SJSA1 (cell line): ENCODE measurements at regions not wholly inside any gene's neighbourhood (a gene's known extent, or its start where the extent isn't known, plus 50 kb on each side); places are given as distances from the start of the nearest gene placed in this dataset.

Source experiments
- DNase-seq, 2 experiments: peaks; one replicate each; pipeline ENCODE4 v3.0.0-alpha.2; 2015 to 2020; ENCODE audit warnings: low spot score in 2 of 2, low read depth in 1 of 2
- H3K27ac ChIP-seq: fragments of 250-450 bp; sonication (Bioruptor Pico); 2 replicates; pipeline ENCODE4 v1.5.1; 2020; ENCODE audit warnings: mild to moderate bottlenecking, moderate library complexity
- H3K27me3 ChIP-seq: fragments of 250-450 bp; sonication (Bioruptor Pico); replicated peaks from 2 replicates; pipeline ENCODE4 v1.5.1; 2020; ENCODE audit warnings: mild to moderate bottlenecking, moderate library complexity
- H3K36me3 ChIP-seq: fragments of 250-450 bp; sonication (Bioruptor Pico); 2 replicates; pipeline ENCODE4 v1.5.1; 2020; ENCODE audit warnings: mild to moderate bottlenecking
- H3K4me1 ChIP-seq: fragments of 250-450 bp; sonication (Bioruptor Pico); replicated peaks from 2 replicates; pipeline ENCODE4 v1.6.1; 2021; ENCODE audit warnings: mild to moderate bottlenecking
- H3K4me3 ChIP-seq: fragments of 250-450 bp; sonication (Bioruptor Pico); 2 replicates; pipeline ENCODE4 v1.5.1; 2020; ENCODE audit warnings: mild to moderate bottlenecking
- H3K9me3 ChIP-seq: fragments of 250-450 bp; sonication (Bioruptor Pico); replicated peaks from 2 replicates; pipeline ENCODE4 v1.5.1; 2020; ENCODE audit warnings: mild to moderate bottlenecking

DNA sequence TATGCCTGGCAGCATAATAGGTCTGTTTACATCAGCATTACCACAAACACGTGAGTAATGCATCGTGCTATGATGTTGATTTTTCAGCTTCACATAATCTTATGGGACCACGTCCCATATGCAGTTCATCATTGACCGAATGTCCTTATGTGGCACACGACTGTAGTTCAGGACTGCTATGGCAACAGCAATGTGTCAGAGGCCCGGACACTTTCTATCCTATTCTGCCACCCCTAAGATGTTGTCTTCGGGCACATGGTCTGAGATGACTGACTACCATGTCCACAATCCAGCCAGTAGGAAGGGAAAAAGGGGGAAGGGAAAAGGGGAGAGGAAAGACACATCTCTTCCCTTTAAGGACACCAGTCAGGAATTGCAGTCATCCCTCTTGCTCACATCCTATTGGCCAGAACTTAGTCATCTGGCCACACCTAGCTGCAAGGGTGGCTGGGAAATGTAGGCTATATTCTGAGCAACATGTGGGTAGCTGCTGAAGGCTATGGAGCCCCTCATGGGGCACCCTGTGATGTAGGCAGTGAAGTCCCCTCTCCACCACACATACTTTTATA is 196.0 kb upstream of the RBPJ start:
- no peaks in the 10 kb centered on the region for H3K27me3 ChIP-seq
- DNase-seq: peak in 1 of 2 experiments; percentile 17
- H3K27ac ChIP-seq: no peak overlapping the region
- H3K36me3 ChIP-seq: no peaks in the 10 kb centered on the region
- no peak overlapping the region for H3K4me3 ChIP-seq
- no peaks in the 10 kb centered on the region for H3K9me3 ChIP-seq
- H3K4me1 ChIP-seq: 0 out of 2 replicates have a peak, but pooled peaks cover 5% of the 10 kb centered on the region

DNA sequence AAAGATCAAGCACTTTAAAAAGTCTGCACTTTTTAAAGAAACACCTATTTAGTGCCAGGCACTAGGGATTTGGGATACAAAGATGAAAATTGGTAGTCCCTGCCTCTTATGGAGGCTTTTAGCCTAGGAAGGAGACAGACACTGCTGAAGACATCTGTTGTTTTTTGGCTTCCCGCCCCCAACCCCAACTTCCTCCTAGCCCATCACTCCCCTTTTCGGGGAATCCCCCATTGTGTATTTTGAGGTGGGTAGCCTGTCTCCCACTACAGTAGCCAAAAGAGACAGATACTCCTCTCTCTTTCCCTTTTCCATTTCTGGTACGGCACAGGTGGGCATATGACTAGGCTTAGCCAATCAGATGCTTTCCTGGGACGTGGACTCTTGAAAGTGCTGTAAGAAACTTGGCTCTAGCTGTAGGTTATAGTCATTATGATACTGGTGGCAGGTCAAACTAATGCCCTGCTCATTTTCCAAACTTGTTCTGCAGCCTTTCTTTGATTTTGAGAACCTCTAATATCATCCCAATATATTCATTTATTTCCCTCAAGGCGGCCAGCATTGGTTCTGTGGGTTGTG is 194.6 kb upstream of the RBPJ start:
- no peaks in the 10 kb centered on the region for H3K27me3 ChIP-seq
- H3K9me3 ChIP-seq: no peaks in the 10 kb centered on the region
- 0 out of 2 replicates have a peak, but pooled peaks cover 5% of the 10 kb centered on the region for H3K4me1 ChIP-seq
- H3K36me3 ChIP-seq: no peaks in the 10 kb centered on the region
- no peak overlapping the region for H3K4me3 ChIP-seq
- H3K27ac ChIP-seq: no peak overlapping the region
- DNase-seq: no peak

DNA sequence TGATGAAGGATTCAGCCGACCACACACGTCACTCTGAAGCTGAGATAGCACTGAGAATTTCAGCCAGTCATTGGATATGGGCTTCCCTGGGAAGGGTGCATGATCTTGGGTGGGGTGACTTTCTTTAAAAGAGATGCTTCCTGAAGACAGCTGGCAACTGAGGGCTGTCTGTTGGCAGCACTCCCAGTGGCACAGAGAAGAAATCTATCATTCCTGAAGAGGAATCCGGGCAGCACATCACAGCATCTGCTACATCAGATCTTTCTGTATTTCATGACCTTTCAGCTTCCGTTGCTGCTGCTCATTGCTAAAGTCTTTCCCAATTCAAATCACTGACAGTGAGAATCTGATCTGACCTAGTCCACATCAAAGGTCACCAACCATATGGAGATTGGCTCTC is 193.8 kb upstream of the RBPJ start:
- H3K4me1 ChIP-seq: 0 out of 2 replicates have a peak, but pooled peaks cover 5% of the 10 kb centered on the region
- no peak for DNase-seq
- no peaks in the 10 kb centered on the region for H3K9me3 ChIP-seq
- no peaks in the 10 kb centered on the region for H3K36me3 ChIP-seq
- H3K4me3 ChIP-seq: no peak overlapping the region
- no peaks in the 10 kb centered on the region for H3K27me3 ChIP-seq
- no peak overlapping the region for H3K27ac ChIP-seq

DNA sequence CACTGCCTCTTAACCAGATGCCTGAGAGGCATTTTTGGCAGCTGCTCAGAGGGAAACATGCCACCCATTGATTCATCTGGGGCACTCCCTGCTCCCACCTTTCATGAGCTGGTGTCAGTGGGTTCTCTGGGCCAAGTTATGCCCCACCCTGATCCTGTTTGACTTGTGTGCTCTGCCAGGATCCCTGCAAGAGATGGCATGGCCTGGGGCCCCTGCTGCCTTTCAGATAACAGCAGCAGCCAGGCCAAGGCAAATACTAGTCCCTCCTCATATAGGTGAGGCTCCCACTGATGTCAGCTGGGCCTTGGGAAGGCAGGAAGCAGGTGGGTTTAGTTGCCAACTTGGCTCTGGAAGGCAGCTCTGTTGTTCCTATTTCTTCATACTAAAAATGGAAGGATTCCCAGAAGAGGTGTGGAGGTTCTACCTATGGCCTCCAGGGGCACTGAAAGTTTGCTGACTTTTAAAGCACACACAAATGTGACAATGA is 192.9 kb upstream of the RBPJ start:
- no peaks in the 10 kb centered on the region for H3K36me3 ChIP-seq
- H3K4me1 ChIP-seq: 0 out of 2 replicates have a peak, but pooled peaks cover 5% of the 10 kb centered on the region
- no peak overlapping the region for H3K27ac ChIP-seq
- H3K27me3 ChIP-seq: no peaks in the 10 kb centered on the region
- DNase-seq: no peak
- H3K4me3 ChIP-seq: no peak overlapping the region
- no peaks in the 10 kb centered on the region for H3K9me3 ChIP-seq

DNA sequence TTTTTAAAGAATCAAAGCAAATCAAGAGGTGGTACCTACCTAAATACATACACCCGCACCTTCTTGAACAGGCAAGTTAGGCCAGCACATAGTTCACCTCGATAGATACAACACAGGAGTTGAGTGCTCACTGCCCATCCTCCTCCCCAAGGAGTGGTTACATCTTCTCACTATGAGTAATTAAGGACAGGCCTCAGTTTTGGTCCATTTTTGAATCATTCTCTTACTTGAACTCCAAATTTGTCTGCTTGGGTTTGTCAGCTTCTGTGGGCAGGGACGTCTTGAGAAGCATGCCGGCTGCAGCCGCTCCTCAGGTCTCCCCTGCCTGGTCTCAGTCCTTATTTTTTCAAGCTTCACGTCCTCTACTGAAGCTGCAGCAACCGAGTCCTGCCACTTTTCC is 190.6 kb upstream of the RBPJ start:
- DNase-seq: no peak
- Histone ChIP-seq H3K4me1 (no peaks in the 10 kb centered on the region), H3K27ac (no peak overlapping the region), H3K9me3 (no peaks in the 10 kb centered on the region), H3K27me3 (no peaks in the 10 kb centered on the region), H3K36me3 (no peaks in the 10 kb centered on the region), H3K4me3 (no peak overlapping the region)

DNA sequence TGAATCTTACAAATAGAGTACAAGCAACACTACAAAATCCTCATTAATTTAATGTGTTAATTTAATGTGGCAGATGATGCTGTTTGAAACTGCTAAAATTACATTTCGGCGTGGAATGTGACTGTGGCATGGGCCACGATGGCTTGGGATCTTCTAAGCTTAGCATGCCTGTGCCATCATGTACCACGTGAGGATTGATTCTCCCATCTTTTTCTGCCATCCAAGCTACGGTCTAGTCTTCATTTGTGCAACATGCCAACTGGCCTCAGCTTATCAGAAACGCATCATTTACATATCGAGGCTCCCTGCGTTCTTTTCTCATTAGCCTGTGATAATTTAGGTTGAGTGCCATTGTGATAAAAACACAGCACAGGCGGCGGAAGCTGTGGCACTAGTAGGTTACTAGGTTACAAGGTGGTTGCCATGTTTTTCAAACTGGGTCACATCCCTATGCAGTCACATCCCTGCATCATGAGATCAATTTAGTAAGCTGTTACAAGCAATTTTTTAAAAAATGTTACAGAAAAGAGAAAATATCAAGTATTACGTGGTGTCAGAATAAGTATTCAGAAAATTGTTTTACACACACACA is 189.9 kb upstream of the RBPJ start:
- Histone ChIP-seq H3K9me3 (no peaks in the 10 kb centered on the region), H3K36me3 (no peaks in the 10 kb centered on the region), H3K4me3 (no peak overlapping the region), H3K4me1 (no peaks in the 10 kb centered on the region), H3K27ac (no peak overlapping the region), H3K27me3 (no peaks in the 10 kb centered on the region)
- no peak for DNase-seq

DNA sequence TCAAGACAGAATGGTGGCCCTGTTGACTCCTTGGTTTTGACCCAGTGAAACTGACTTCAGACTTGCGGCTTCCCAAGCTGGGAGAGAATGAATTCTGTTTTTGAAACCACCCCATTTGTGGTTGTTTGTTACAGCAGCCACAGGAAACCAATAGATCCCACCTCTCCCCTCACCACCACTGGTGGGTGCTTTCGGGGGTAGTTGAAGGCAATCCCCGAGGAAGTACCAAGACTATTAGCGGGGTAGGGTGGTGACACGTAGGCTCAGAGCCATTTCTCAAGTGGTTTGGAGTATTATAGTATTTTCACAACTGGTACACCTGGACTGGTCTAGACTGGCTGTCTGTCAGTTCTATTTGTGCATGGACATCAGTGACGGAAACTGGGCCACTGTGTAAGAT is 189.1 kb upstream of the RBPJ start:
- Histone ChIP-seq H3K27me3 (no peaks in the 10 kb centered on the region), H3K36me3 (no peaks in the 10 kb centered on the region), H3K4me1 (no peaks in the 10 kb centered on the region), H3K27ac (no peak overlapping the region), H3K4me3 (no peak overlapping the region), H3K9me3 (no peaks in the 10 kb centered on the region)
- no peak for DNase-seq

DNA sequence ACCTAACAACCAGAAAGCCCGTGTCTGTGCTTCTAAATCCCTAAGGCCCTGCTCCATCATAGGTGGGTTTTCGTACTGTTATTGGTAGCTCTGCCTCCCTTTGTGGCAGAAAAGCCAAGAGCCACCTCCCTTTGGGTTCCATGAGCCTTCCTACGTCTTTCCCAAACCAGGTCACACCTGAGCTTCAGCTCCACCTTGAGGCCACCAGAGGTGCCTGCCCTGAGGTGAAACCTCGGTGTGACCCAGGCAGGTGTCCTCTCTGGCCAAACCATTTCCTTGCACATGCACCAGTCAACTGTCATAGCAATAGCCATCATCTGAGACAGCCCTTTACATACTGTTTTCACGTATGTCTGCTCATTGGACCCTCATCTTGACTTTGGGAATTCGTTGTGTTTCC is 188.0 kb upstream of the RBPJ start:
- Histone ChIP-seq H3K9me3 (no peaks in the 10 kb centered on the region), H3K4me1 (no peaks in the 10 kb centered on the region), H3K27me3 (no peaks in the 10 kb centered on the region), H3K36me3 (no peaks in the 10 kb centered on the region), H3K27ac (no peak overlapping the region), H3K4me3 (no peak overlapping the region)
- no peak for DNase-seq

DNA sequence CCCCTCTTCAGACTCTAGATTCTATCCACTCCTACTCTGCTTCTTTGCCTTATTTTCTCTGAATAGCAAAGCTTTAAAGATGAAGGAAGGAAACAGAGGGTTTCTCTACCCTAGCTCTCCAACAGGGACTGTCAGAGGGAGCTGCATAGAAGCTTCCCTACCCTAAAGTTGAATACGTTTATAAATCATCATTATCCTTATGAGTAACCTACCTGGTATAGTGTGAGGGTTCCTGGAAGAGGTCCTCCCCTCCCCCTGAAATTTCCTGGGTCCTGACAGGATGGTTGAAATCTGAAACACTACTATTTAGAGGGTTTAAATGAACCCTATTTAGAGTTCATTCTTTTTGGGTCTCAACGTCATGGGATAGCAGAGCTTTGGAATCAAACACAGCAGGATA is 187.0 kb upstream of the RBPJ start:
- no peaks in the 10 kb centered on the region for H3K9me3 ChIP-seq
- no peak overlapping the region for H3K27ac ChIP-seq
- no peaks in the 10 kb centered on the region for H3K4me1 ChIP-seq
- no peak for DNase-seq
- H3K36me3 ChIP-seq: no peaks in the 10 kb centered on the region
- no peak overlapping the region for H3K4me3 ChIP-seq
- no peaks in the 10 kb centered on the region for H3K27me3 ChIP-seq

DNA sequence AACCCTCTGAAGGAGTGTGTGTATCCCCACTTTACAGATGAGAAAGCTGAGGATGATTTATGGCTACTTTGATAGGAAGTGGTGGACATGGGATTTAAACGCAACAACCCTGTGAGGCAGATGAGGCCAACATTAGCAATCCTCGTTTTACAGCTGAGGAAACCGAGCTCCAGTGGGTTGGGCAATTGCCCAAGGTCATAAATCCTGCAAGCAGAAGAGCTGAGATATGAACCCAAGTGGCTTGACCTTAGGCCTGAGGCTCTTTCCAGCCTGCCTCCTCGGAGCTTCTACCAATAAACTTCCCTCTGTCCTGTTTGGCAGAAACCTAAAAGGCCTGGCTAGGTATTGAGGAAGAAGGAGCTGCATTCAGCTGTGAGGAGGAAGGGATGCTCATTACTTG is 185.5 kb upstream of the RBPJ start:
- Histone ChIP-seq H3K9me3 (no peaks in the 10 kb centered on the region), H3K4me3 (no peak overlapping the region), H3K36me3 (no peaks in the 10 kb centered on the region), H3K27me3 (no peaks in the 10 kb centered on the region), H3K4me1 (no peaks in the 10 kb centered on the region), H3K27ac (no peak overlapping the region)
- DNase-seq: no peak

DNA sequence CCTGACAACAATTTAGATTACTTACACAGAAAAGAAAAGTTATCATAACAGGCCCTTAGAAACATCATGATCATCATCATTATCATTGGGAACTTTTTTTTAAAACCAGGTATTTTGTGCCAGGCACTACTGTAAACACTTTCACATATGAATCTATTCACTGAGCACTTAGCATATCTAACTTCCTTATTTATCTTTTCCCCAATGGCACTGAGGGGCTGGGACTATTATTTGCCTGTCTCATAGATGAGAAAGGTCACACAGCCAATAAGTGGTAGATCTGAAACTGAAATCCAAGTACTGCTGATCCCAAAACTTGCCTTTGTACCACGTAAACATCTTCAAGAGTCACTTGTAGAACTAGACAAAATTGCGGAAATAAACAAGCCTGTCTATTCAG is 184.2 kb upstream of the RBPJ start:
- Histone ChIP-seq H3K27me3 (no peaks in the 10 kb centered on the region), H3K36me3 (no peaks in the 10 kb centered on the region), H3K27ac (no peak overlapping the region), H3K9me3 (no peaks in the 10 kb centered on the region), H3K4me1 (no peaks in the 10 kb centered on the region), H3K4me3 (no peak overlapping the region)
- no peak for DNase-seq

DNA sequence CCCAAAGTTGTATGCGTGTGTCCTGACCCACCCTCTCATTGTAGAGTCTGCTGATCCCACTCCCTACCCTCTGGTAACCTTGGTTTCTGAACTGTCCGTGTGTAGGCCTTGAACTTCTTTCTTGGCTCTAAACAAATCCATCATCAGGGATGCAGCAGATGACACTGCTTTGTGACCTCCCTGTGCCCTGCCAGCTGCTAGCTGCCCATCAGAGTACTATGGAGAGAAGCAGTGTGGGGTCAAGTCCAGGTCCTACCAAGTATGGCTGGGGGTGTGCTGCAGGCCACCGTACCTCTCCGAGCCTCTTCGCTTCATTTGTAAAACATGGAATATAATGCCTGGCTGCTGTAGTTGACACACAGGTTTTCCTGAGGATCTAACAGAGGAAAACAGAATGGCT is 183.5 kb upstream of the RBPJ start:
- H3K36me3 ChIP-seq: no peaks in the 10 kb centered on the region
- H3K27ac ChIP-seq: no peak overlapping the region
- H3K9me3 ChIP-seq: no peaks in the 10 kb centered on the region
- H3K27me3 ChIP-seq: no peaks in the 10 kb centered on the region
- no peaks in the 10 kb centered on the region for H3K4me1 ChIP-seq
- no peak overlapping the region for H3K4me3 ChIP-seq
- no peak for DNase-seq

DNA sequence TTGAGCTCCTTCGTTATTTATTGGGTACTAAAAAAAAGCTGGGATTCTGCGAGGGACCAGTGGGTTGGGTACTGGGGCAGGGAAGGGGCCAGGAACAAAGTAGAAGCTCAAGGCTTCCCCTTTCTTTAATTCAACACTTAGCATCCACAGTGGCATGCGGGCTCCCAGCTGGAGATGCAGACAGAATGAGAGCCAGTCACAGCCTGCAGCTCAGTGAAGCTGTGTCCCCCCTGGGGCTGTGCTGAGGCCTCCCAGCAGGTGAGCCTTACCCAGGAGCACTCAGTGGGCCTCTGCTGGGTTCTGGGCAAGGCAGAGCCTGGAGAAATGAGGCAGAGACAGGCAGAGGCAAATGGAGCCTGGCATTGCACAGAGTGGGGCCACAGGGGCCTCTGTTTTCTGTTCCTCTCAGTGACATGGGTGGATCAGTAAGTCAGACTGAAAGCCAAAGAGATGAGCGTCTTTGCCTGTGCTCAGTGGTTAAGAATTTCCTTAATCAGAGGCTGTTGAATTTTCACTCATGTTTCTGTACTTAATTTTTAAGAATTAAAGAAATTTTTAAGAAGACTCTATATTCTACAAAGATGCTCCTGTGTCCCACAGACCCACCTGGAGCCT is 181.4 kb upstream of the RBPJ start:
- no peak overlapping the region for H3K4me3 ChIP-seq
- no peak for DNase-seq
- H3K36me3 ChIP-seq: no peaks in the 10 kb centered on the region
- no peaks in the 10 kb centered on the region for H3K9me3 ChIP-seq
- no peaks in the 10 kb centered on the region for H3K4me1 ChIP-seq
- H3K27ac ChIP-seq: no peak overlapping the region
- H3K27me3 ChIP-seq: no peaks in the 10 kb centered on the region

DNA sequence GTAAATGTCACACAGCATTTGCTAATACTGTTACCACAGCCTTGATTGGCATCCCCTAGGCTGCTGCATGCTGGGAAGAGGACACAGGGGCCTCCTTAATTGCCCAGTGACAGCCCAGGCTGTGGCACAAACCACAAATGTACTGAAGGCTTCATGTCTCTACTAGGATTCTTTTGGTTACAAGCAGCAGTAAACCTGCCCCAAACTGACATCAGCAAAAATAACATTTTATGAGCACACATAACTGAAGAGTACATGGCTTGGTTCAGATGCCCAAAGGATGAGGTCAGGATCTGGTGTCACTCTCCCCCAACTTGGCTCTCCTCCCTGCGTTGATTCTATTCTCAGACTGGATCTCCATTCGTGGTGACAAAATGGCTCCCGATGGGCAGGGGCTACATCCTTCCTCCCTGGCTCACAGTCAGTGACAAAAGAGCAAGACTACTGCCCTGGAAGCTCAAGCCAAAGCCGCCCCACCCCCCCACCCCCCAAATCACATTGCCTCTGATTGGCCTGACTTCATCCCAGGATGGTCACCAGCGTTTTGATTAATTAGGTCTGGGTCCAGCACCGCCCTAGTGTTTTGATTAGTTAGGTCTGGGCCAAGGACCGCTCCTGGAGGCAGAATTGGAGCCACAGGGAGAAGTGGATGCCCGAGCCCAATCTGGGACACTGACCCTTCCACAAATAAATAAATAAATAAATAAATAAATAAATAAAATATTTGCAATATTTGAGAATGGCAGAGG is 180.5 kb upstream of the RBPJ start:
- H3K36me3 ChIP-seq: no peaks in the 10 kb centered on the region
- H3K9me3 ChIP-seq: no peaks in the 10 kb centered on the region
- H3K4me3 ChIP-seq: no peak overlapping the region
- no peaks in the 10 kb centered on the region for H3K4me1 ChIP-seq
- H3K27ac ChIP-seq: no peak overlapping the region
- no peak for DNase-seq
- H3K27me3 ChIP-seq: no peaks in the 10 kb centered on the region
